Peyer's patch (tissue), 4 donors: ENCODE measurements at regions not wholly inside any gene's neighbourhood (a gene's known extent, or its start where the extent isn't known, plus 50 kb on each side); places are given as distances from the start of the nearest gene placed in this dataset.

Experiments used
- DNase-seq, 3 donors: peaks; one replicate each; pipeline ENCODE4 v3.0.0-alpha.2; 2017 to 2019
- H3K27ac ChIP-seq, 4 donors: fragments of 200-600 bp; sonication (generic); one replicate each; pipeline ENCODE4 v1.5.1; 2016 to 2019
- H3K27me3 ChIP-seq, 2 donors: fragments of 200-600 bp; sonication (generic); one replicate each; pipeline ENCODE4 v1.5.1; 2019
- H3K36me3 ChIP-seq, 3 donors: fragments of 200-600 bp; sonication (generic); one replicate each; pipeline ENCODE4 v1.5.1; 2016 to 2019
- H3K4me1 ChIP-seq, 4 donors: fragments of 200-600 bp; sonication (generic); one replicate each; pipeline ENCODE4 v1.5.1; 2016 to 2019
- H3K4me3 ChIP-seq, 4 donors: fragments of 200-600 bp; sonication (generic); 1 replicate in 3 of 4; 2 replicates in 1 of 4; pipeline ENCODE4 v1.5.1; 2016 to 2019; ENCODE audit warnings: mild to moderate bottlenecking in 1 of 4
- H3K9me3 ChIP-seq, 4 donors: fragments of 200-600 bp; sonication (generic); one replicate each; pipeline ENCODE4 v1.5.1; 2016 to 2019; ENCODE audit warnings: mild to moderate bottlenecking in 1 of 4
- CTCF ChIP-seq, 6 experiments: fragments of 450-650 bp in 4 of 6; fragments of 200-600 bp in 2 of 6; sonication (generic) in 1 of 6; IDR thresholded peaks; one replicate each; pipeline ENCODE4 v1.5.1; 2017 to 2019; ENCODE audit warnings: antibody characterized with exemption in 6 of 6, mild to moderate bottlenecking in 3 of 6, moderate library complexity in 1 of 6
- POLR2A ChIP-seq, 2 donors: fragments of 450-650 bp; IDR thresholded peaks; one replicate each; pipeline ENCODE4 v1.5.1; 2017; ENCODE audit warnings: antibody characterized with exemption in 2 of 2, mild to moderate bottlenecking in 2 of 2, moderate library complexity in 2 of 2

GRCh38 chr4:171719691-171720090 lies 93.5 kb upstream of the GALNTL6 start:
- H3K4me3 ChIP-seq = no peak overlapping the region
- no peaks in the 10 kb centered on the region for H3K4me1 ChIP-seq
- H3K9me3 ChIP-seq = peaks cover 0 to 3% (median 0%) of the 10 kb centered on the region in 4 donors
- TF ChIP-seq POLR2A (IDR thresholded peaks at IDR 0.05) (no peak), CTCF (IDR thresholded peaks at IDR 0.05) (no peak)
- no peak for DNase-seq
- no peak overlapping the region for H3K27ac ChIP-seq
- no peaks in the 10 kb centered on the region for H3K36me3 ChIP-seq
- no peaks in the 10 kb centered on the region for H3K27me3 ChIP-seq

- Histone ChIP-seq H3K27me3 (no peaks in the 10 kb centered on the region), H3K4me3 (no peak overlapping the region), H3K27ac (no peak overlapping the region), H3K36me3 (no peaks in the 10 kb centered on the region), H3K9me3 (peaks cover 0 to 5% (median 0%) of the 10 kb centered on the region in 4 donors), H3K4me1 (no peaks in the 10 kb centered on the region)
- DNase-seq = no peak
- no peak for TF ChIP-seq POLR2A (IDR thresholded peaks at IDR 0.05)
- TF ChIP-seq CTCF (IDR thresholded peaks at IDR 0.05) = no peak
Observed at GRCh38 chr4:171718665-171719064, 94.5 kb upstream of the GALNTL6 start.

- Histone ChIP-seq H3K4me3 (no peak overlapping the region), H3K27me3 (no peaks in the 10 kb centered on the region), H3K9me3 (peaks cover 0 to 5% (median 0%) of the 10 kb centered on the region in 4 donors), H3K27ac (no peak overlapping the region), H3K4me1 (no peaks in the 10 kb centered on the region), H3K36me3 (no peaks in the 10 kb centered on the region)
- TF ChIP-seq CTCF (IDR thresholded peaks at IDR 0.05) (no peak), POLR2A (IDR thresholded peaks at IDR 0.05) (no peak)
- DNase-seq = no peak
Observed at GRCh38 chr4:171718069-171718468, 95.1 kb upstream of the GALNTL6 start.

- no peaks in the 10 kb centered on the region for H3K4me1 ChIP-seq
- DNase-seq = no peak
- H3K27me3 ChIP-seq = no peaks in the 10 kb centered on the region
- H3K4me3 ChIP-seq = no peak overlapping the region
- TF ChIP-seq CTCF (IDR thresholded peaks at IDR 0.05) (no peak), POLR2A (IDR thresholded peaks at IDR 0.05) (no peak)
- H3K27ac ChIP-seq = no peak overlapping the region
- H3K36me3 ChIP-seq = no peaks in the 10 kb centered on the region
- peaks cover 0 to 5% (median 0%) of the 10 kb centered on the region in 4 donors for H3K9me3 ChIP-seq
Observed at GRCh38 chr4:171717231-171717741, 95.9 kb upstream of the GALNTL6 start.

- Histone ChIP-seq H3K36me3 (no peaks in the 10 kb centered on the region), H3K27ac (no peak overlapping the region), H3K27me3 (no peaks in the 10 kb centered on the region), H3K4me1 (no peaks in the 10 kb centered on the region), H3K9me3 (peaks cover 0 to 5% (median 0%) of the 10 kb centered on the region in 4 donors), H3K4me3 (no peak overlapping the region)
- no peak for DNase-seq
- TF ChIP-seq POLR2A (IDR thresholded peaks at IDR 0.05) (no peak), CTCF (IDR thresholded peaks at IDR 0.05) (no peak)
Observed at GRCh38 chr4:171715973-171716372, 97.2 kb upstream of the GALNTL6 start.
